Astrocyte of the spinal cord (primary cell): ENCODE measurements at regions not wholly inside any gene's neighbourhood (a gene's known extent, or its start where the extent isn't known, plus 50 kb on each side); places are given as distances from the start of the nearest gene placed in this dataset.

Experiments
- DNase-seq: peaks from one replicate; pipeline ENCODE4 v3.0.0; 2011; ENCODE audit warnings: low read depth, low spot score
- H3K4me3 ChIP-seq: 2 replicates; pipeline ENCODE4 v1.5.1; 2011; ENCODE audit warnings: low read depth, mild to moderate bottlenecking, low read length, moderate library complexity
- in situ Hi-C: cut with HindIII; loops from 2 replicates; pipeline ENCODE4 v1.10.0; 2017; ENCODE audit warnings: low sequenced_read_pairs
- TF ChIP-seq, protein P1 (sequence below): IDR thresholded peaks from 2 replicates; pipeline ENCODE4 v1.5.1; 2012; ENCODE audit warnings: low read depth, mild to moderate bottlenecking, low read length, inconsistent platforms

DNA sequence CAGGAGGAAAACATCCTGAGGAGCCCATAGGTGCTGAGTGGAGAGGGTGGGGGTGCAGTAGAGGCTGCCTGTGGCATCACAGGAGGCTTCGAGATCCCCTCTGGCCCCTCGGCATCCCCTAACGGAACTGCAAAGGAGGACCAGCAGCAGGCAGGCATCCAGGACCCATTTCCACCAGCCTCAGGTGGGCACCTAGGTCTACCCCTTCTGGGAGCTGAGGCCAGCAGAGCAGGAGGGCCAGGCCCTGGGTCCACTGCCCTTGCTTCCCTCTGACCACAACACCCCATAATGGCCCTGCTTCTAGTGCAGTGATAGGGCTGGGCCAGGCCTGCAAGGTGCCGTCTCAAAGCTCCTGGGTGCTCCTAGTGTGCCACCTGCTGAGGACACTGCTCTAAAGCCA, 723.0 kb downstream of the PTPRU start:
- DNase-seq: no peak
- in situ Hi-C loops: no loop called here
- TF ChIP-seq, protein P1, sequence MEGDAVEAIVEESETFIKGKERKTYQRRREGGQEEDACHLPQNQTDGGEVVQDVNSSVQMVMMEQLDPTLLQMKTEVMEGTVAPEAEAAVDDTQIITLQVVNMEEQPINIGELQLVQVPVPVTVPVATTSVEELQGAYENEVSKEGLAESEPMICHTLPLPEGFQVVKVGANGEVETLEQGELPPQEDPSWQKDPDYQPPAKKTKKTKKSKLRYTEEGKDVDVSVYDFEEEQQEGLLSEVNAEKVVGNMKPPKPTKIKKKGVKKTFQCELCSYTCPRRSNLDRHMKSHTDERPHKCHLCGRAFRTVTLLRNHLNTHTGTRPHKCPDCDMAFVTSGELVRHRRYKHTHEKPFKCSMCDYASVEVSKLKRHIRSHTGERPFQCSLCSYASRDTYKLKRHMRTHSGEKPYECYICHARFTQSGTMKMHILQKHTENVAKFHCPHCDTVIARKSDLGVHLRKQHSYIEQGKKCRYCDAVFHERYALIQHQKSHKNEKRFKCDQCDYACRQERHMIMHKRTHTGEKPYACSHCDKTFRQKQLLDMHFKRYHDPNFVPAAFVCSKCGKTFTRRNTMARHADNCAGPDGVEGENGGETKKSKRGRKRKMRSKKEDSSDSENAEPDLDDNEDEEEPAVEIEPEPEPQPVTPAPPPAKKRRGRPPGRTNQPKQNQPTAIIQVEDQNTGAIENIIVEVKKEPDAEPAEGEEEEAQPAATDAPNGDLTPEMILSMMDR: no peak
- no peak overlapping the region for H3K4me3 ChIP-seq

DNA sequence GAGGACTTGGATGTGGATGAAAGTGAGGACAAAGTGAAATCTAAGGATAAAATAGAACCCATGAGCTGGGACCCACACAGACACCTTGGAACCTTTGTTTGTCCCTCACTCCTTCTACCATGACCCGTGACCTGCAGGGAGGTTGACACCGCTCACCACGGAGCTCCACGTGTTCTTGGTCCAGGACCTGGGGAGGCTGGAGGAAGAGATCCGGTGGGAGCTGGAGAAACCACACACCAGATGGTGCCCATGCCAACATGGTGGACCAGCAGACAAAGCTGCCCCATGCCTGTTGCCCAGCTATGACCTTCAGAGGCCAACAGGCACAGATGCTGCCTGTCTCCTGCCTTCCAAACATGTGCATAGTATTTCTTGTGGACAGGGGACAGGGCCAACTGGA, 721.9 kb downstream of the PTPRU start:
- in situ Hi-C loops: no loop called here
- DNase-seq: no peak
- TF ChIP-seq, protein P1: no peak
- H3K4me3 ChIP-seq: no peak overlapping the region

DNA sequence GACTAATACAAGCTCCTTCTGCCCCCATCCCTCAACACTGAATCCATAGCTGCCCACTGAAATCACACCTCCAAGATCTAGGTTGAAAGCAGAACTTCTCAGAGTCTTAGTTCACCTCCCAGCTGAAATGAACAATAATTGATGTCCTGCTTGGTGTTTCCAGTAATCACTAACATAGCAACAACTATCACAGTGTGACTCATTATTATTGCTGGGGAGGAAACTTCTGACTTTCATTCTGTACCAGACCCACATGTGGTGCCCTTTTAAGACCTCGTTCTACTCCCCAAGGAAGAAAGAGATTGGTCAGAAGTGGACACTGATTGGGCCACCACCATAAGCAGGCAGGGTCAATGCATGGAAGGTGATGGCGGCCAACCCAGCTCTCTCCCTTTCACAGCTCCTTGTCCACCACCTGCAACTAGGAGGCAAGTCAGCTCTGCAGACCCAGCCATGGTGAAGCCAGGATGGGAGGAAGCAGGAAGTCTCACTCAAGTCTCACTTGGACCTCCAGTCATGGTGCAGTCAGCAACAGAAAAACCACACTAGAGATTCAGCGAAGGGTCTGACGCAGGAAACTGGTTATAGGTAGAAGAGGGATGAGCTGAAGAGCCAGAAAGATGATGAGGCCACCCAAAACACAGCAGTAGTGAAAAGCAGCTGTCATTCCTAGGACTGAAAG, 720.2 kb downstream of the PTPRU start:
- in situ Hi-C loops: no loop called here
- no peak for DNase-seq
- H3K4me3 ChIP-seq: no peak overlapping the region
- TF ChIP-seq, protein P1: no peak

DNA sequence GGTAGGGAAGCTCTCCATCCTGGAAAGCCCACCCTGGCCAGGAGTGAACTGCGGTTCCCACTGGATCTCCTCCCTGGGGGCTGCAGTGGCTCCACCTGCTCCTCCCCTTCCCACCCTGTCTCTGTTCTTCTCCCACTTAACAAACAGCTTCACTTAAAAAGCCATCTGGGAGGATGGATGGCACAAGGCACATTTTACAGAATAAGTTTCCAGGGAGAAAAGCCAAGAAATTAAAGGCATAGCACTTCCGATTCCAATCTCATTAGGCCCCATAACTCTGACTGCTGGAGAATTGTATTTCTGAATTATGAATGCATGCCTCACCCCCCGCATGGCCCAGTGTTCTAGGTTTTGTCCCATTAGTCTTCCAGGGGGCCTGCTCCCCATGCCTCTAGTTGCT, 718.3 kb downstream of the PTPRU start:
- no peak for DNase-seq
- no peak overlapping the region for H3K4me3 ChIP-seq
- TF ChIP-seq, protein P1: no peak
- in situ Hi-C loops: no loop called here

DNA sequence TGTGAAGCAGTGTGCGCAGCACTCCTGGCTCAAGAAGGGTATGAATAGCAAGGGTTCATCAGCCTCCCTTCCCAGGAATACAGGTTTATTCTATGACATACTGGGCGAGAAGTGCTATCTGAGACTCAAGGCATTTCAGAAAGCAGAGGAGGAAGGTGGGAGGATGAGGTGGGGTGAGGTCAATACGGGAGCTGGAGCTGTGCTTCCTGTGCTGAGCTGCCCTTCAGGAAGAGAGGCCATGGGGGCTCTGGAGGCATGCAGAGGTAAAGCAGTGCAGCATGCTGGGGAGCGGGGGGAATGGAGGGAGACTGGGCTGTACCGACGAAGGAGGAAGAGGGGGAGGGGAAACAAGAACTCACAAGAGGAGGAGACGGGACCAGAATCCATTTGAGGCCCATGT, 717.6 kb downstream of the PTPRU start:
- in situ Hi-C loops: no loop called here
- DNase-seq: no peak
- TF ChIP-seq, protein P1: no peak
- no peak overlapping the region for H3K4me3 ChIP-seq

DNA sequence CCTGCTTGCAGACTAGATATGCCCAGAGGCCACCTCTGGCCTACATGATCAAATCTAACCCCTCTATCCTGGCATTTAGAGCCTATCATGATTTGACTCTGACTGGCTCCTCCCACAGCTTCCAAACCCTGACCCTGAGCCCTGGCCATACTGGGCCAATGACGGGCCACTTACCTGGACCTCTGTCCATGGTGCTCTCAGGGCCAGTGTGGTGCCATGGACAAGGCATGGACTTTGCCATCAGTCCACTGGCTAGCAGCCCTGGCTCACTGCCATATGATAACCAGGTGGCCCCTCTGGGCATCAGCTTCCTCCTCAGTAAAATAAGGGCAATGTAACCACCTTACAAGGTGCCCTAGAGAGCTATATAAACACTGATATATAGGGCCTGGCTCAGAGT, 713.4 kb downstream of the PTPRU start:
- H3K4me3 ChIP-seq: no peak overlapping the region
- DNase-seq: no peak
- TF ChIP-seq, protein P1: no peak
- in situ Hi-C loops: no loop called here
